Activated effector memory CD4-positive, alpha-beta T cell treated with Interleukin-2 at 50 U/mL for 16 hours (primary cell): ENCODE measurements at regions not wholly inside any gene's neighbourhood (a gene's known extent, or its start where the extent isn't known, plus 50 kb on each side); places are given as distances from the start of the nearest gene placed in this dataset.
"Not testable (repeated sequence)": the region's sequence is repeated elsewhere in the genome, so short reads cannot be mapped to it uniquely, and the experiment has no call there.

Source experiments
- DNase-seq: peaks from one replicate; pipeline ENCODE4 v3.0.0-alpha.2; 2020

GRCh38 chr2:143996974-143997373 is 522.9 kb downstream of the ZEB2 start:
- DNase-seq, result no peak

GRCh38 chr2:143994961-143995360 is 525.0 kb downstream of the ZEB2 start:
- no peak for DNase-seq

GRCh38 chr2:143991596-143991995 is 528.3 kb downstream of the ZEB2 start:
- DNase-seq, result not testable (repeated sequence)

- no peak for DNase-seq
These were observed 531.8 kb downstream of the ZEB2 start for GRCh38 chr2:143988082-143988481.

GRCh38 chr2:143981428-143981827 is 538.5 kb downstream of the ZEB2 start:
- DNase-seq, result no peak

GRCh38 chr2:143977356-143977755 is 542.6 kb downstream of the ZEB2 start:
- DNase-seq, result no peak

- no peak for DNase-seq
These were observed 544.7 kb downstream of the ZEB2 start for GRCh38 chr2:143975216-143975615.

GRCh38 chr2:143974262-143974661 is 545.7 kb downstream of the ZEB2 start:
- DNase-seq, result no peak

- no peak for DNase-seq
These were observed 551.1 kb downstream of the ZEB2 start for GRCh38 chr2:143968860-143969259.

GRCh38 chr2:143968360-143968759 is 551.6 kb downstream of the ZEB2 start:
- DNase-seq, result no peak

- DNase-seq, result no peak
These were observed 554.3 kb downstream of the ZEB2 start for GRCh38 chr2:143965493-143966164.

GRCh38 chr2:143964891-143965290 is 555.0 kb downstream of the ZEB2 start:
- no peak for DNase-seq

- no peak for DNase-seq
These were observed 559.7 kb downstream of the ZEB2 start for GRCh38 chr2:143960177-143960576.

- DNase-seq, result no peak
These were observed 562.6 kb downstream of the ZEB2 start for GRCh38 chr2:143957321-143957720.

- DNase-seq, result no peak
These were observed 564.4 kb downstream of the ZEB2 start for GRCh38 chr2:143955401-143956065.

- no peak for DNase-seq
These were observed 565.1 kb downstream of the ZEB2 start for GRCh38 chr2:143954844-143955243.

- DNase-seq, result no peak
These were observed 565.7 kb downstream of the ZEB2 start for GRCh38 chr2:143954186-143954585.

GRCh38 chr2:143953451-143954030 is 566.4 kb downstream of the ZEB2 start:
- DNase-seq, result no peak

GRCh38 chr2:143952536-143952935 is 567.4 kb downstream of the ZEB2 start:
- DNase-seq, result no peak

- DNase-seq, result no peak
These were observed 569.2 kb downstream of the ZEB2 start for GRCh38 chr2:143950704-143951103.

- DNase-seq, result no peak
These were observed 570.6 kb downstream of the ZEB2 start for GRCh38 chr2:143949121-143949848.

- no peak for DNase-seq
These were observed 571.2 kb downstream of the ZEB2 start for GRCh38 chr2:143948710-143949109.
